CD4-positive, alpha-beta T cell treated with Interferon gamma for 1 hour (primary cell): ENCODE measurements at regions not wholly inside any gene's neighbourhood (a gene's known extent, or its start where the extent isn't known, plus 50 kb on each side); places are given as distances from the start of the nearest gene placed in this dataset.
A peak's percentile ranks its signal among the peaks of the same experiment; 100 is the strongest.

ENCODE experiments used
- DNase-seq: peaks from one replicate; pipeline ENCODE4 v3.0.0-alpha.2; 2020

DNA sequence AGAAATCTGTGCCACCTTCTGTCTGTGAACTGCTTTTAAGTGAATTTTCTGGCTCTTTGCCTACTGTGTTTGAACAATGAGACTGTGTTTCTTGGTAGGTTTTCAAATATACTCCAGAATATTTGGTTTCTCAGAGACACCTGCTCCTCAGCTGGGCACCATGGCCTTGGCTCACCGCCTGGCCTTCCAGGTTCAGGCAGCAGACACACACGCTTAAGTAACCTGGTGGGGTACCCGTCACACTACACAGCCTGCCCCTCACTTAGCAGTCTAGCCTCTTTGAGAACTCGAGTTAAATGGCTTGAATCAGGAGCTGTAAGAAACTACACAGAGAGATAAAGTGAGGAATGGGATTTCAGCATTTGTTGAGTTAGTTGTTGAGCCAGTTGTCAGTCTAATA, 530.5 kb downstream of the MTRR start:
- no peak for DNase-seq

DNA sequence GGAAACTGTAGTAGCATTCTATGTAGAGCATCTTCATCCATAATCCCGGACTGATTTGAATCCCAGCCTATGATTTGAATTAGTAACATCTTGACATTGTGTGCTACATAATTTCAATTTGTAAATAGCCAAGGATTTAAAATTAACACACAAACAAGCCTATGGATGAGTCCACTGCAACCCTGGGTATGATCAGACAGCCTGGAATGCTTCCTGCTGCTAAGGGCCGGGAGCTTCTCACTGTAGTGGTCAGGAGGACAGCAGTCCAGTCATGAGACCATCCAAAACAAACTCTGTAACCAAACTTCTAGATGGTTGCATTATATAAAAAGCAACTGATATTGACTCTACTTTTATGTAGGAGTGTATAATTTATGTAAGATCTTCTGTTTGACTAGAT, 539.3 kb downstream of the MTRR start:
- no peak for DNase-seq

DNA sequence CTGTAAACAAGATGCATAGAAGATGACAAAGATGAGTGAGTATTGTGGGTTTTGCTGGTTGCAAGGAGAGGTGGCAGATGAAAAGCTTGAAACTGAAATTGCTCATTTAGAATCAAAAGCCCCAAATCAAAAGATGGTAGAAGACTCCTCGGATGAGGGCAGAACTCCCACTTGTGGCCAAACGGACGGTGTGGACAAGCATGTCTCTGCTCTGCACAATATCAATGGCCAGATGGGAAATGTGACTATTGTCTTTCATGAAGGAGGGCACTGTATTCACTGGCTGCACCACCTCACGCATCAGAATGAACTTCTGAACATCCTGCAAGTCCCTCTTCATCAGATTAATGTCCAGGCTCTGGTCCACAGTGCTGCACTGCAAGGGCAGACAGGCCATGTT, 541.7 kb downstream of the MTRR start:
- no peak for DNase-seq

DNA sequence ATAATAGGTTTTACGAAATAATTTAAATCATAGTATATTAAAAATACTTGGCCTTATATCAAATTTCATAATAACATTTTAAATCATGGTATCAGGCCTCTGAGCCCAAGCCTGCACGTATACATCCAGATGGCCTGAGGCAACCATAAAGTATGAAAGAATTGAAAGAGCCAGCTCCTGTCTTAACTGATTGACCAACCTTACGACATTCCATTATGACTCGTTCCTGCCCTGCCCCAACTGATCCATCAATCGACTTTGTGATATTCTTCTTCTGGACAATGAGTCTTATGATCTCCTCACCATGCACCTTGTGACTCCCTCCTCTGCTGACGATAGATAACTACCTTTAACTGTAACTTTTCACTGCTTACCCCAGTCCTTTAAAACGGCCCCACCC, 545.0 kb downstream of the MTRR start:
- DNase-seq, result no peak

DNA sequence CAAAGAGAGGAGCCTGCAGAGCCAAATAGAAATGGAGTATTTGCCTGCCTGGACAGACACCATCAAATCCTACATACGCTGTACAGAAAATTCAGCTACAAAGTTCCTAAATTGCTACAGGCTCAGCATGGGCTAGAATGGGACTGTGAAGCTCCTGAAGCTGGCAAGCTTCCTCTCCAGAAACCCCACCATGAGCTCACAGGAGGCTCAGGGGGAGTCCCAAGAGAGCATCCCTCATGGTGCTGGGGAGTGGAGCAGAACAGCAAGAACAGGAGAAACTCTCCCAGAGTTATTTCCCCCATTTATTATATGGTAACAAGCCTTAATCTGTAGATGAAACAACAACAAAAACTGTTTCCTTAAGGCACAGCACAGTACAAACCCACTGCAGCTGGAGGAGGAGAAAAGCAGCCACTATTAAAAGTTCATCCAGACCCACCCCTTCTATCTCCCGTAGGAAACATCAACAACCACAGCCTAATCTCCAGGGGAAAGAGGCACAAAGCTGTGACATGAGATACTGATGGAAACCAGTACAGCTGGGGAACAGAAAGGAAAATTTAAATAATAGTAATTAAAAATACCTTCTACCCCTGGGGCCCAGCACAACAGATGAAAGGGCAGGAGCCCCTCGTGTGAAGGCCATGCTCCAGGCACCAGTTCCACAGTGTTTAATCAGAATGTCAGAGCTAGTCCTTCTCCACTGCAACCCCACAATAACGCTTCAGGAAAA, 548.5 kb downstream of the MTRR start:
- no peak for DNase-seq

DNA sequence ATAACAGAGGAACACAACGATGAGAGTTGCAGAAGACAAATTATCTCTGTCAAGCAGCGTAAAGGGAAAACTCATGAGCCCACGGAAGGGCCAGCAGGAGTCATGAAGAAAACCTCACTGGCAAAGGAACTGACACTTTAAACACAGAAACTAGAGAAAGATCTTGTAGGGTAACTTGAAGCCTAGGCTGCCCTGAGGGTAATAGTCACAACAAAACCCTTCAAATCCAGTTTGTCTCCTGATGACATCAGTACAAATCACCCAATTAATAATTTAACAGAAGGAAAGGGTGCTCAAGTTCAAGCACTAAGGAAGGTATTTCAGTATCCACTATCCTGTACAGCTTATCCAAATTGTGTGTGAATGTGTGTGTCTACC, 549.1 kb downstream of the MTRR start:
- no peak for DNase-seq

DNA sequence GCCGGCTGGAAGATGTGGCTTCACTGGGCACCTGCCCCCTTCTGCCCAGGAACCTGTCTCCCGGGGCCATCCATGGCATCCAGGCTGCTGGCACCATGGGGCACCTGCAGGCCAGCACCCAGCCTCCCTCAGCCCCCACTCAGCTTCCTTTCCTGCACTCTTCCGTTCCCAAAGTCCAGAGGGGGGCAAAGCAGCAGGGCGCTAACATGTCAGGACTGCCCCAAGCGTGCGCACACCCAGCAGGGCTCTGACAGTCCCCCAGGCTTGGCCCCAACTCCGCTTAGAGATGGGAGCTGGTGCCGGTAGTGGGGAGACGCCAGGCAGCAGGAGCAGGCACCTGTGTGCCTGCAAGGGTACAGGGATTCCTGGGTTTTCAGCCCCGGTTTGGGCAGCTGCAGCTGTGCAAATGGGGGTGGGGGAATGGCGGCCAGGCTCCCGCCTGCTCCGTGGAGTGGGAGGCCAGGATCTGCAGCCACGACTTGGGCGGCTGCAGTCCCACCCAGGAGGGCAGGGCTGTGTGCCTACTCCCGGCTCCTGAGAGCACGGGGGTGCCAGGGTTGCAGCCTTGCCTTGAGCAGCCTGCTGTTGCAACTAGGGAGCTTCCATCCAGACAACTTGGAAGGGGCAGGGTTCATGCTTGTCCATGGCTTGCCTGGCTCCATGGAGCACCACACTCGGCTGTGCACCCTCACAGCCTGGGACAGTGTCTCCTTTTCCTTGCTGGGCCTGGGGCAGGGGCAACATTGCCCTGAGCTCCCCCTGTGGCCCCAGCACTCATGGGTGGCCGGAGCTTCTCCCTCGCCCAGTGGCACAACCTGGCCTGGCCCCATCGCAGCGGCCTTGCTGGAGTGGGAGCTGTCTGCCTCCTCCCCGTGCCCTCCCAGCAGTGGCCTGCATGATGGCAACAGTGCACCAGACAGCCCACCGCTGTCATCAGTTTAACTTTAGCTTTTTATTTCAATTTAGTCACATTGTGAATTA, 561.1 kb downstream of the MTRR start:
- no peak for DNase-seq

DNA sequence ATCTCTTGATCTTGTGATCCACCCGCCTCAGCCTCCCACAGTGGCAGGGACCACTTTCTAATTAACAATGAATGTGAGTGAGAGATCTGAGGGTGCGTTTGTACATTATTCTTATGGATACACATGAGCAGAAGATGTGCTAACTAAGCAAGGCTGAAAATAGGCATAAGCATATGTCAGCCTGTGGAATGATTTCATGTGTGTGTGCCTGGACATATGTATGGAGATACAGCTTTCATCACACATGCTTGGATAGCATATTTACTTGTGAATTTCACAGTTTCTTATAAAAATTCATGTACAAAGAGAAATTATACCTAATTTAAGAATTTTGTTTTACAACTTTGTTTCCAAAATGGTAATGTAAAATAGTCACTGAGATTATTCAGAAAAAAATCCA, 565.6 kb downstream of the MTRR start:
- no peak for DNase-seq

DNA sequence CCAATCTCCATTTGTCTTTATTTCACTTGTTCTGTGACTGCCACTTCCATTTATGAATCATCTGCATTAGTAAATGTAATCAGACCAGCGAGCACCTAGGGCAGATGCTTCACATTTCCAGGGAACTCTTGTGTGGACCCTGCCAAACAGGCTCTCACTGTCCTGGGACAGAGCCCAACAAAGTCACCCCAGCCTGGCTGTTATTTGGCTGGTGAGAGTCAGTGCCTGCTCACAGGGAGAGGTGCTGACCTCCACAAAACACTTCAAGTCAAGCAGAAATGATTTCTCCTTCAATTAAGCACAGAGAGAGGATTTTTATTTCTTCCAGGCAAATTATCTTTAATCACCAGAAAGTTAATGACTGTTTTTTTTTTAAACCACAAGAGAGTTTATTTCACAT, 568.0 kb downstream of the MTRR start:
- no peak for DNase-seq

DNA sequence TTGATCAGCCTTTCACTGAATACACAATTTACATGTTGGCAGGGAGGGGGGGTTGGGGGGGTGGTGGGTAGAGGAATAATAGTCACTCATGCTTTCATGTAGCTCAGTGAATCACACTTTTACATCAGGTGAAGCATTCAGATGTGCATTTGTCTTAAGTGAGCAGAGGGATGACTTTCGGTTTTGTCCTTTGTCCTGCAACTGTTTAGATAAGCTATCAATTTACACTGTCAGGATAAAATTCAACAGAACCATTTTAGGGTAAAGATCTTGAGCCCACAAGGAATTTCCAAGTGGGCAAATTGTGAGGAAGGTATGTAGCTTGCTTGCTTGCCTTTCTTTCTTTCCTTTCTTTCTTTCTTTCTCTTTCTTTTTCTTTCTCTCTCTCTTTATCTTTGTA, 576.2 kb downstream of the MTRR start:
- DNase-seq, result no peak

DNA sequence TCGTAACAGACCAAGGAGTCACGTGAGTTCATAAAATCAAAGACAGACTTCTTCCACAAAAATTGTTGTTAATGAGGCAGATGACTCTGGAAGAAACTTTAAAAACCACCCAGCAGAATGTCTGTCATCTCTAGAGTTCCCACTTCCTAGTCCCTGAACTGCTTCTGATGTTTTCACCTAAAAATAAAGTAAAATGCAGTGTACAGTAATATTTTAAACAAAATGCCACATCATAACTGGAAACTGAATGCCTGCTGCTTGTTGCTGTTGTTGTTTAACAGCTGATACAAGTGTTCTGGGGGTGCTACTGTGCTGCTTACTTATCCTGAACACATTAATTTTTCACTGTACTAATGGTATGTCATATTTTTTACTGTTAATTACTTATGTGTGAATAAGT, 577.2 kb downstream of the MTRR start:
- DNase-seq, result no peak

DNA sequence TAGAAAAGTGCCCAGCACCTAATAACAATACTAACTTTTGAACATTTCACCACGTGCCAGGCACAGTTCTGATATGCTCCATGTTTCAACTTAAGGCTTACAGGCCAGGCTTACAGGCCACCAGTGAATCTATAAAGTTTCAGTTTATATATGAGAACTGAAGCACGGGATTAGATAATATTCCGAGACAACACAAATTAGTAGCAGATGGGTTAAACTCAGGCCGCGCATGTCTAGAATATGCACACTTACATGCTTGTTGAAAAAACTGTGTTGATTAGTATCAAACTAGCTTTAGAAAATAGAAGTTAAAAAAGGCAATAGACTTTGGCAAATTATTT, 587.9 kb downstream of the MTRR start:
- no peak for DNase-seq

DNA sequence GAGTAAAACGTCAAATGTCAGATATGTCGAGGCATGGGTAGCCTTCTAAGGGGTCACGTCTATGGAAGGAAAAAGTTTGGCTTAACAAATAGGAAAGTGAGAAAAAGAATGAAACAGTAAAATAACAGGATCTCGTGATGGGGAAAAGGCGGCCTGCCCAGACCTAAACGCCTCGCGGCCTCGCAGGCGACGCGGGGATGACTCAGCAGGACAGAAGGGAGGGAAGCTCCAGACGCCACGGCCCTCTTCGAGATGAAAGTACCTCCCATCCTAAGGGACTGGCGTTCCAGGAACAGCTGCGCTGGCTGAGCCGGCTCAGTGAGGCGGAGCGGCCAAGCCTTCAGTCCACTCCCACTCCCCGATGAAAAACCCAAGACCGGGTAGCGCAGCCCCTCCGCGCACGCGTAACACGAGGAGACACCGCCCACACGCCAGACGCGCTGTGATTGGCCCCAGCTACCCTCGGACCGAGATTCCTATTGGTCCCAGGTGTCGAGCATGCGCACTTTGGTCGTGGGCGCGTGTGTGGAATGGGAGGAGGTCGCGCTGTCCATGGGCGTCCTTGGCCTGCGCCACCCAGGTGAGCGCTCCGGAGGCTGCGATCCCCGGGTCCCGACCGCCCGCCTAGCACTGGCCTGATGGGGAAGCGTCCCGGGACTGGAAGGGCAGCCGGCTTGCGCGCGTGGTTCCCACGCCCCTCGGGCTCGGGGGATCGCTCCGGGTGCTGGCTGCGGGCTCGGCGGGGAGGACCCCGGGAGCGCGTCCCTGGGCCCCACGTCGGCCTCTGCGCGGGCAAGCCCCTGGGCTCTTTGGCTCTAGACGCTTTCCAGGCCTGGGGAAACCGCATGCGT, 588.5 kb downstream of the MTRR start:
- peak; percentile 85 for DNase-seq

DNA sequence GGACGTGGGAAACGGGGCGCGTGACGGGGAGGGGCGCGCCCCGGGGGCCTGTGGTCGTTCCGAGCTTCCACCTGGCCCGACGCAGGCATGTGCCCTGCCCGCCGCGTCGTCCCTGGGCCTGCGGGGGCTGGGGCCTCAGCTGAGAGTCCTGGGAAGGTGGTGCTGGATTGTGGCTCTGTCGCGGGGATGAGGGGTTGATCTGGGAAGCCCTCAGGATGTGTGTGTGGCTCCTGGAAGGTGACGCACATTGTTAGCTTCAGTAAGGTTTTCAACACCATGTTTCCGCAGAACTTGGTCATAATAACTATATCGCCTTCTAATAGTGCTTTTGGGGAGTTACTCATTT, 589.1 kb downstream of the MTRR start:
- DNase-seq, result no peak

DNA sequence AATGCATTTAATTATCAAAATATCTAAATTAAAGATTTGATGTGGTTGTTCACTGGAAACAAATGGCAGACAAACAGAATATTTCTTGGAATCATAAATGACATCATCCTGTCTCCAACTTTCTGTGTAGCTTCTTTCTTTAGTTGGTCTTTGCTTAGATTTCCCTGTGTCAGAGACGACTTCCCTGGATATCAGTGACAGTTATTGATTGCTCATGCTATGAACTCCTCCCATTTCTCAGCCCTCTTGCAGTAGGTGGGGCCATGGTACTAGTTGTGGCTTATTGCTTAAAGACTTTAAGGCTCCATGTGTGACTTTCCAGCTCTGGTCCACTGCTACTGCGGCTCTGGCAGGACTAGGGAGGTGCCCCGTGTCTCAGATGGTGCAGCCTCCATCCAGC, 592.6 kb downstream of the MTRR start:
- DNase-seq, result no peak

DNA sequence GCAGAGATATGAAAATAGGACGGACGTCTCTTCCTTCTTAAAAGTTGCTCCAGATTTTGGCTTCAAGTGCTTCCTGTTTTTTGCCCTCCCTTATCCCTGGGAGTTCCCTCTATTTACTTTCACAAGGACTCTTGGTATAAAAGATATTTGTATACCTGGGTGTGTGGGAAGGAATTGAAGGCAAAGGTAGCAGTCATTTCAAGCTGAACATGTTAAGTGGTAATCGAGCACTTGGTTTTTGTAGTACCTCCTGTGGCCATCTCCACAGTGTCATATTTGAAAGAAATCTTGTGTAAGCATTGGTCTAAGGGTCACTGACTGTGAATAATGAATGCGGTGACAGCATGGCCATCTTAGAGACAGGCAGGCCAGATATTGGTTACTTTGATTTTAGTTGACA, 593.6 kb downstream of the MTRR start:
- no peak for DNase-seq

DNA sequence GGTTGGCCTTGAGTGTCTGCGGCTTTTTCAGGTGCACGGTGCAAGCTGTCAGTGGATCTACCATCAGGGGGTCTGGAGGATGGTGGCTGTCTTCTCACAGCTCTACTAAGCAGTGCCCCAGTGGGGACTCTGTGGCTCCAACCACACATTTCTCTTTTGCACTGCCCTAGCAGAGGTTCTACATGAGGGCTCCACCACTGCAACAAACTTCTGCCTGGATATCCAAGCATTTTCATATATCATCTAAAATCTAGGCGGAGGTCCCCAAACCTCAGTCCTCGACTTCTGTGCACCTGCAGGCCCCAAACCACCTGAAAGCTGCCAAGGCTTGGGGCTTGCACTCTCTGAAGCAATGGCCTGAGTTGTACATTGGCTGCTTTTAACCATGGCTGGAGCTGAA, 601.5 kb downstream of the MTRR start:
- DNase-seq, result no peak

DNA sequence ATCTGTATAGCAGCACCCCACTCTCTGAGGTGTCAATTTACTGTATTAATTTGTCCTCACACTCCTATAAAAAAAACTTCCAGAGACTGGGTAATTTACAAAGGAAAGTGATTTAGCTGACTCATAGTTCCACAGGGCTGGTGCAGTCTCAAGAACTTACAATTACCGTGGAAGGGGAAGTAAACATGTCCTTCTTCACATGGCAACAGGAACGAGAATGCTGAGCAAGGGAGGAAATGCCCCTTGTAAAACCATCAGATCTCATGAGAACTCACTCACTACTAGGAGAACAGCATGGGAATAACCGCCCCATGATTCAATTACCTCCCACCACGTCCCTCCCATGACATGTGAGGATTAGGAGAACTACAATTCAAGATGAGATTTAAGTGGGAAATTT, 602.6 kb downstream of the MTRR start:
- no peak for DNase-seq

DNA sequence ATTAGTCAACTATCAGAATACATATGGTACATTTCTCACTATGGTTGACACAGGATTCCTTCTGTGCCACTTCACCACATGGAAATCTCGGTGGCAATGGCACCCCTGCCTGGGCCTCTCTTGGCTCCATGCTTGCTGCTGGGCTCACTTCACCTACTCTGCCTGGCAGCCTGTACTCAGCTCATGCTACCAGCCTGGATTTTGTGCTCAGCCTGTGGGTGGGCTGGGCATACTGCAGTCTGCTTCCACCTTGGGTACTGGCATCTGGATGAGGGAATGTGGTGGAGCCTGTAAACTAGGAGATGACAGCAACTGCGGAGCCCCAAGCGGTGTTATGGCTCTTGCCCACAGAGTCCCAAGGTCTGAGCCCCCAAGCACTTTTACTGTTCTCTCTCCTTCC, 604.1 kb downstream of the MTRR start:
- no peak for DNase-seq

DNA sequence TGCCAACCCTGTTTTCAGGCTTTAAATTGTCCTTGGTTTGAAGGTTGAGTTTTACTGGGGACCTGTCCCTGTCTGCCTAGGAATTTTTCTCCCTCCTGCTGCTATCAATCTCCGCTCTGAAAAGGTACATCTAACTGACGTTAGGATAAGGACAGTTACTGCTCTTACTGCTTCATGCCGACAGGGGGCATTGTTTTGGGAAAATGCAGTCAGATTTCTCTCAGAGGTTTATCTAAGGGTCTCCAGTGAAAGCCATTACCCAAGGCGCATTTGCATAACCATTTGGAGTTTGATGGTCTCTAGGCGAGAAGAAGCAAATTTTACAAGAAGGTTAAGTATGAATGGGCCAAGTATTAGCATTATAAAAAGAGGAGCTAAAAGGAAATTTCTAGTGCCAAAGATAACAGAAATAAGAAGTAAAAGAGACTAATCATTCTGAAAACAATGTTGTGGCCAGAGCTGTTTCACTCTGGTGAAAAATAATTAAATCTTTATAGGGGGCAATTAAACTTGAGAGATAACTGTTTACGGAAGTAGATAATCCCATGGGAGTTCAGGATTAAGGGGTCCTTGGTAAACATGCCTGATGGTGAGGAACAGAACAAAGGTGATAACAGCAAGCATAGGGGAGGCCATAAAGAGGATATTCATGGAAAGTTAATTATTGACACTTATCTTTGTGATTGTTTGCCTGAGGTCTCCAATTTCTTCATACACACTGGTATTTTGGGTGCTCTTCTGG, 605.0 kb downstream of the MTRR start:
- no peak for DNase-seq

DNA sequence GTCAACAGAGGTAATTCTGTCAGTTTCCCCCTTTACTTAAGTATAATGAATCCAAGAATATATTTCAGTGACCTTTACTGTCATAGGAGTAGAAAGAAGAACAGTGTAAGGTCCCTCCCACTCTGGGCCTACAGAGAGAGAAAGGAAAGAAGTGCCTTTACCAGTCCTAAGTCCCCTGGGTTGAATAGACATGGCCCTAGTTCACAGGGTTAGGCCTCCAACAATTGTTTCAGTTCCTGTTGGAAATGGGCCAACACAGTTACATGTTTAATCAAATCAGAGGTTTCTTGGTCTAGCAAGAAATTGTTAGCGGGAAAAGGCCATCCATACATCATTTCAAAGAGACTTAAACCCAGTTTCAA, 605.6 kb downstream of the MTRR start:
- no peak for DNase-seq

DNA sequence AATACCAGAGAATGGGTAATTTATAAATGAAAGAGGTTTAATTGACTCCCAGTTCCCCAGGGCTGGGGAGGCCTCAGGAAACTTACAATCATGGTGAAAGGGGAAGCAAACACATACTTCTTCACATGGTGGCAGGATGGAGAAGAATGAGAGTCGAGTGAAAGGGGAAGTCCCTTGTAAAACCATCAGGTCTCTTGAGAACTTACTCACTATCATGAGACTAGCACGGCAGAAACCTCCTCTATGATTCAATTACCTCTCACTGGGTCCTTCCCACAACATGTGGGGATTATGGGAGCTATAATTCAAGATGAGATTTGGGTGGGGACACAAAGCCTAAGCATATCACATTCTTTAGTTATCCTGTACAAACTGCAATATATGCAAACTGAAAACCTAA, 609.4 kb downstream of the MTRR start:
- DNase-seq, result no peak

DNA sequence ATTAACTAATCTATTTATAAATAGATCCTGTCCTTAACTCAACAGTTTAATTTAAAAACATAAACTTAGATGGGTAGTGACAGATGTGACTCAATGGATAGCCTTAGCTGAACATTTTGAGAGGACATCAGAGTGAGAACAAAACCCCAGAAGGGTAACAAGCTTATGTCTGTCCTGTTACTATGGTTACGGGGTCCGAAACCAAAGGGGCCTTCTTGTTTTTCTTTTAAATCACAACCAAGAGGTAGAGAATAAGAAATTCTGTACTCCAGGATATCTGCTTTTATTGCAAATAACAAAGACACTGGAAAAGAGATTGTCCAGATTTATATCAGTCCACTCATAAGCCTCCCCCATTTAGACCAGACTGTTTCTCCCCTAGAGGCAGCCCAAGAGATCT, 612.1 kb downstream of the MTRR start:
- DNase-seq, result no peak
